Fibroblast of skin of right quadriceps (primary cell): ENCODE measurements at regions not wholly inside any gene's neighbourhood (a gene's known extent, or its start where the extent isn't known, plus 50 kb on each side); places are given as distances from the start of the nearest gene placed in this dataset.

Experiments
- DNase-seq: peaks from one replicate; pipeline ENCODE4 v3.0.0-alpha.2; 2013

DNA sequence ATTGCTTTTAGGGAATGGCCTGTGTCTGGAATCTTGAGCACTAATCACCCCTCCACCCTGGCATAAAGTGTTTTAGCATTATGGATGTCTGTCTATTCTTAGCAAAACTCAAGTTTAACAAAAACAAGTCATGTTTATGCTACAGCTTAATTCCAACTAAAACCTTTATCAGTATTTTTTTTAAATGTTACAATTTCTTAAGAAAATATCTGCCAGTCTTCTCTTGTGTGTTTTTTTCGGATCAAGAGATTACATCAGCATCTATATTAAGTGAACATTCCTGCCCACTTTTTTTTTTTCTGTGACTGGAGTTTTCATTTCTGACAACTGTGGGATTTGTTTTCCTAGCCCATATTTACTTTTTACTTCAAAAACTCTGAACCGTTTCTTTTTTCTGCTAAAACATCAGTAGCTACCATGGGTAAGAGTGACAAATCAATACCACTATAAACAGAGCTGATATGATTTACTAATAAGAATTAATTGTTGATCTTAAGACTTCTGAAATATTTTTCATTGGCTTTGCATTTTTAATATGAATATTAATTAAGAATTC, 94.3 kb downstream of the EDN1 start:
- DNase-seq = no peak

DNA sequence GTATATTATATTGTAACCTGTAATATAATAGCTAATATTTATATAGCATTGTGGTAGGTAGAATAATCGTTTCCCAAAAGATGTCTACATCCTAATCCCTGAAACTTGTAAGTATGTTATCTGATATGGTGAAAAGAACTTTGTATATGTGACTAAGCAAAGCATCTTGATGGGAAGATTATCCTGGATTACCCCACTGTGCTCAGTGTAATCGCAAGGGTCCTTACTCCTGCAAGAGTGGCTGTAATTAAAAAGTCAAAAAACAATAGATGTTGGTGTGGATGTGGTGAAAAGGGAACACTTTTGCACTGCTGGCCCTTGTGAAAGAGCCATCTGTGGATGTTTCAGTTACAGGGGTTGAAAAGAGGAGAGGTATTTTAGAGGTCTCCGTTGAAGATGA, 95.2 kb downstream of the EDN1 start:
- DNase-seq = no peak

DNA sequence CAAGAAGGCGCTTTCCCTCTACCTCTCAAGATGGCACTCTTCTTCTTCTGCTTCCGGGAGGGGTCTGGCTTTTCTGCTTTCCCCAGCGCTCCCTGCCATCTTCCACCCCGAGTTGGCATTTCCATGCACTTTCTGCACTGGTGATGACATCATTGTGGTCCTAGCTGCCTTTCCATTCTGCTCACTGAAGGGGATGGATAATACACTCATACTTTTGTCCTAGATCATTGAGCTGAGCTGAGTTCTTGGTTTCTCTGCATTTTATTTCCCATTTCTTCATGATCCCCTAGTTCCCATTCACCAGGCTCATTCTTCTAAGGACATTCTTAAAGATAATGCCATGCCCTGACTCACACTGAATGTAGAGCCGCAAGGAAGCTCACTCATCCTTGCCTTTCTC, 96.7 kb downstream of the EDN1 start:
- DNase-seq = no peak

DNA sequence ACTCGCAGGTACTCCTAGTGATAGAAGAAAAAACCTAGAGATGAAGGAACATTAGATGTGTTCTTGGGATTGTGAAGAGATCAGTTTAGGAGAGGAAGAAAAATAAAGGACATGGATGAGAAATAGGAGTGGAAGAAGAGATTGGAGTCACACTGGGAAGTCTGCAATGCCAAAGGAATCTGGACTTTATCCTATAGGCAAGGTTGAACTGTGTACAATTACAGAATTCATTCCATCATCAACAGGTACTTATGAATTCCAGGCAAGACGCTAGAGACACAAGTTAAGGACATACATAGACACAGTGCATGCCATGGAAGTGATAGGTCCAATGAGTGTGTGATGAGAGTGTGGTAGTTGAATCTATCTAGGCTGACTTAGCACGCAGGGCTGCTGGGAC, 101.3 kb downstream of the EDN1 start:
- no peak for DNase-seq

DNA sequence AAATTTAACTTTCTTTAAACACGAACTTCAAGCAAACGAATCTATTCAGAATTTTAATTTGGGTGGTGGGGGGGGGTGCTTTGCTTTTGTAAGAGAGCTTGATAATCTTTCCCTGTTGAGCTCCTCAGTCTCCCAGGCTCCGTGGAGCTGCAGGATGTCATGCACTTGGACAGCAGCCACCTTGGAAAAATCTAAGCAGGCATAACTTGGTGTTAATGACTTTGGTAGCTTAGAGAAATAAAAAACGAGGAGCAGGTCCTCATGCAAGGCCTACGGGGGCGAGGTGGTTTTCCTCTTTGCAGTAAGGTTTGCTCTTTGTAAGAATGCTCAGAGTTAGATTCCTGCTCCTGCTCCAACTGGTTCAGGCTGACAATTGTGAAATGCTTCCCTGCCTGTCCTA, 102.3 kb downstream of the EDN1 start:
- DNase-seq = peak; percentile 30

DNA sequence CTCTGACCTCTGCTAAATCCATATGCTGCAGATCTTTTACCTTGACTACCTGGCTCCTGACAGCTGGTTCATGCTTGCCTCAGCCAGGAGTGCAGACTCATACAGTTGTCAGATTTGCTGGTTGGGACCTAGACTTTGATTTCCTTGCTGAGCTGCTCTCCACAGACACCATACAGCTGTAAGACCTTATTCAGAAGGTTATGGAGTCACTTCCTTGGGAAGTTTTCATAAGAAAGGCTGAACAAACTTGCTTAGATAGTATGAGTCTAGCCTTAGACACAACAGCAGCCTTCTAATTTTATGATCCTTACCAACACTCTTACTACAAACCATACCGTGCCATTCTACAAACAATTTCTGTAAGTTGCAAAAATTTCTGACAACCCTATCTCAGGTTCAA, 102.9 kb downstream of the EDN1 start:
- DNase-seq = no peak

DNA sequence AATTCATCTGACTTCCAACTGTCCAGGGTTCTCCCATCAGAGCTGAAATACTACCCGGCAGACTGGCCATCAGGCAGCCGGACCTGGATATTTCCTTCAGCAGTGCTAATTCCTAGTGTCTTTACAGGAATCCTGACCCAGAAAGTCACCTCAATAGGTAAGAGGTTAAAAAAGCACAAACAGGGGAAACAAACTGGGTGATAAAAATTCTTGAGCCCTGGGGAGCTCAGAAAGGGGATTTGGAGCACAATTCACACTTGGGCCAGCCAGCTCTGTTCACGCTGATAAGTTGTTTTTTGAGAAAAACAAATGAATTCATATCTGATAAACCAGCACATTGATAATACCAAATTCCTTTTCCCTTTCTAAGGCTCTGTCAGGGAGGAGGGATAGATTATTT, 104.0 kb downstream of the EDN1 start:
- no peak for DNase-seq

DNA sequence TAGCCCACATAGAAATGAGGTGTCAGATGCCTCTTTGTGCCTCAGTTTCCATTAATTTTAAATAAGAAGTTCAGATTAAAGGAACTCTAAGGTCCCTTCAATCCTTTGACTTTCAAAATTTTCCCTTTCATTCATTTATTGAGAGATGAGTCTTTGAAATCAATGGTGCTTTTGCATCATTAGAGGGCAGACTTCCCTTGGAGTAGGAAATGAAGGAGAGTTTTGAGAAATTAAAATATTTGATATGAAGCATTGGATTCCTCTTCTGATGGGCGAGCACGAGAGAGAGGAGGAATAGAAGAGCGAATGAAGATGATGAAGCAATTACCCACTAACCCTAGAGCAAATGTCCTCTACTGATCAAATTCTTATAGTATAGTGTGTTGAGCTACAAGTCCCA, 105.7 kb downstream of the EDN1 start:
- no peak for DNase-seq

DNA sequence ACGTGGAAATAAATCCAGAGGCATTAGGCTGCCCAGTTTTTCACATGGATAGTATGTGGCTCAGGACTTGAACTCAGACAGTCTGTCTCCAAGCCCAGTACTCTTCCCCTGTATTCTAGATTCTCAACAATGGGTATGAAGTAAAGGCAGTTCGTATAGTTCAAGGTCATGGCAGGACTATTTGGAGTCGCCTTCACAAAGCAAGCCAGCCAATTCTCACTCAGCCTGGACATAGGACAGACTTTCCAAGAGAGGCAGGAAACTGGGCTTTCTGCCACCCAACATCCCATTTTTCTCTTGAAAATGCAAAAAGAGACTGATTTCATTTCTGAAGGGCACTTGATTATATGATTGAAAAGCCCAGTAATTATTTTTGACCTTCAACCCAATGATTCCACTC, 111.0 kb downstream of the EDN1 start:
- DNase-seq = no peak

DNA sequence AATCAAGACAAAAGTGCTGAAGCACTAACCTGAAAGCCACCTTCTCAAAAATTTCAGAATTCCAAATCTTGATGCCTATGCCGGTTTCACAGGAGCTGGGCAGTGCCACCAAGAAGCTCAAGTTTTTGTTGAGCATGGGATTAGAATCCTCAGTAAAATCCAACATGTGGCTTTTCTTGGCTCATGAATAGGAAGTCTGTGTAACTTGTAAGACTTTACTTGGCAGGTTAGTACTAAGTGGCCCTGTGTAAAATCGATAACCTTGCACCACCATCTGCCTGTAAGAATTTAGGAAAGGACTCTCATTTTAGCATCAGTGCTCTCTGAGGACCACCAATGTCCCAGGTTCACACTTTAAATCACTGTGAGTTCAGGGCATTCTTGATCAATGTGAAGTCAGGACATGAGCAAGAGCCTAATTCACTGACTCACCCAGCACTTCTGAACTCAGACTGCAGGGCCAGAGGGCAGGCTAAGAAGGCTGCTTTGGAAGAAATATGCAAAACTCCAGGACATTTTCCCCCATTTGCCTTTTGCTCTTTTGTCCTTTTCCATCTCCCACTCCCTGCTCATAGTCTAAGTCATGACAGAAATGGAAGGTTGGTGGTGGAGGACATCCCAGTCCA, 113.2 kb downstream of the EDN1 start:
- DNase-seq = peak; percentile 65

DNA sequence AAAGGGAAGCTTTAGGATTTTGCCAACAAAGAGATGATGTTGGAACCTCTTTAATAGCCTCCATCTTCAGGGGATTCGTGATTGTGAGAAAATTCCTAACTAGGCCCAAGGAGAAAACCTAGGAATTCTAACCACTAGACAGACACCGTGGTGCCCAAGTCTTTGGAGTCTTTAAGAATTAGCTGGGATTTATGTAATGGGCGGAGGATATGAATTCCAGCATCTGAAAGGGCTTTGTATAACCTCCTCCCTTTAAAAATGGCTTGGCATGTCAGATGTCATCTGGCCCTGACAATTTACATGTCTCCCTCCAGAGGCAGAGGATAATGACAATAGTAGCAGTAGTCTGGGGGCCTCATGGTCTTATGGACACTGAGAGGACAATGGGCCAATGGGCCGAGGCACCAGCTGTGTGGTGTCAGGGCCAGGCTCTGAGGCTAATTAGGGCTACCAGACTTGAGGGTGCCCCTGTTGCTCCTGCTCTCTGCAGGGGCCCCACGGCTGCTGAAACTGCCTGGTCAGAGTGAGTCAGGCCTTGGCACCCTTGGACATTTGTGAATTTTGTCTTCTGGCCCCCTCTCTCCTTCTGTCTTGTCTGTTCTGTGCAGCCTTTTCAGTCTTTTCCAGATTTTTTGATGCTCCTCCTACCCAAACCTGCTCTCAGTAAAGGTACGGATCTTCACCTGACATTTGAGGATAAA, 113.9 kb downstream of the EDN1 start:
- peak; percentile 31 for DNase-seq

DNA sequence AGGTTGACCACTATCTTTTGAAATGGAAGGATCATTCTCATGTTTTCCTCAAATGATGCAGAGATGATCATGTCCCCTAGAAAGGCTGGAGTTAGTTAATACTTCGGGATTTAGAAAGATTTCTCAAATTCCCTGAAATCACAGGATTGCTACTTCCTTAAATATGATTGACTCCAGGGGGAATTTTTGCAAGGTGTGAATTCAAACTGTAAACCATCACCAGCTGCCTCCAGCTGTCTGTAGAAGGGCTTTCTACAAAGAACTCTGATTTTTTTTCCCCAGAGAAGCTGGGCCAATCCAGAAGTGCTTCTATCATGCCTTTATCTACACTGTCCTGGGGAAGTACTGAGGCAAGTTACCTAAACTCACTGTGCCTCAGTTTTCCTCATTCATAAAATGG, 114.5 kb downstream of the EDN1 start:
- DNase-seq = peak; percentile 10

DNA sequence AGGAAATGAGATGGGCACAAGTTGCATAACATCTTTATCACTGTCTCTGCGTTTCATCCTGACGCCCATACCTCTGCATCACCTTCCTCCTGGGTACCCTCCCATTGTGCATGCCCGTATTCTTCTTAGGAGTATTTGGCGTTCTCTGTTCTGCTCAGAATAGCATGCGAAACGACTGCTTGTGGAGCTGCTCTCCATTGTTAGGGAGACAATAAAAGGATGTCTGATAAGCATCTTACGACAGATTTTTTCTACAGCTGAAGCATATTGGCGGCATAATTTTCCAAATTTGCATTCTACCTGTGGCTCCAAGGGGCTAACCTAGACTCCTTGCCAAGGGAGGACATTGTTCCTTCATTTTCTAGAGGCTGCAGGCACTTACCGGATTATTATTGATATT, 118.6 kb downstream of the EDN1 start:
- no peak for DNase-seq

DNA sequence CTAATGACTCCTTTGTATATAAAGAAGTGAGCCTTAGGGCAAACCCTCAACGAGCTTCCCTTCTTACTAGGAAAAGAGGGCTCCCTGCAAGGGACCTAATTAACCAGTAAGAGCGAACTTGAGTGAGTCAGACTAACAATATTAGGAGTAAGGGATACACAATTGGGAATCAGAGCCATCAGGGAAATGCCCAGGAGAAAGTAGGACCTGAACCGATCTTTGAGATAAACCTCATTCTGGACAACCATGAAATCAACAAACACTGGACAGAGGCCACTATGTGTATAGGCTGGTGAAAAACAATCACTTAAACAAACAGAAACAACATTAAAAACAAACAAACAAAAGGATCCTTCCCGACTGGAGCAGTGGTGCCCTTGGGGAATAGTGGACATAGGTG, 120.8 kb downstream of the EDN1 start:
- DNase-seq = no peak

DNA sequence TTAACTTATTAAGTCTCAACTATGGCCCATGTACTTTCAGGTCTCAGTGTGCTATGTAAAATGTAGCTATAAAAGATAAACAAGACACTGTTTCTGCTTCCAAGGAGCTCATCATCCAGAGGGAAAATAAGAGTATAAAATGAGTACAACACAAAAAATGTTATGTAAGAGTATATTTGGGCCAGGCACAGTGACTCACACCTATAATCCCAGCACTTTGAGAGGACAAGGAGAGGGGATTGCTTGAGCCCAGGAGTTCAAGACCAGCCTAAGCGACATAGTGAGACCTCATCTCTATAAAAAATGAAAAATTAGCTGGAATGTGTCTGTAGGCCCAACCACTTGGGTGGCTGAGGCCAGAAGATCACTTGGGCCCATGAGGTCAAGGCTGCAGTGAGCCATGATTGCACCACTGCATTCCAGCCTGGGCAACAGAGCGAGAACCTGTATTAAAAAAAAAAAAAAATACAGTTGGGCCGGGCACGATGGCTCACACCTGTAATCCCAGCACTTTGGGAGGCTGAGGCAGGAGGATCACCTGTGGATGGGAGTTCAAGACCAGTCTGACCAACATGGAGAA, 124.0 kb downstream of the EDN1 start:
- DNase-seq = peak; percentile 10

DNA sequence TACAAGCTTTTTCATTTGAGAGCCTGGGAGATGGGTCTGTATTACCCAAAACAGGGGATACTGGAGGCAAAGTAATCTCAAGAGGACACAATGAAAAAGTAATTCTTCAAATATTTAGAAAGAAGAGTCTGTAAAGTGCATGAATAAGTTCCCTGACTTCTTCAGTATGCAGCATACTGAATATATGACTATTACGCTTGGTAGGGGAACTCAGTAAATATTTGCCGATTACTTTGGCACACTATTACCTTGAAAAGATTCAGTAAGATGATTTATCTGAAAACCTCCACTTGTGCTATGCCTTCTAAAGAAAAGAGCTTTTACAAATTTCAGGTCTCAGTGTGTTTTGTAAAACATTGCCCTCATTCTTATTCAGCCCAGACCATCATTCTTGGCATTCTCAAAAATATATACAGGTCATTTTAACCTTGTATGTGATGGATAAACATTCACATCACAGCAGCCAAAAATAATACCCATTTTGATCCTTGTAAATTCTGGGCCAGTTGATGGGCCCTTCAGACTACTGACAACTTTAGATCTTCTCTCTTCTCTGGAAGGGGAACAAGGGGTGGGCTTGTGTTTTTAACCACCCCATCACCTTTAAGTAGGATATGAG, 125.9 kb downstream of the EDN1 start:
- DNase-seq = no peak

DNA sequence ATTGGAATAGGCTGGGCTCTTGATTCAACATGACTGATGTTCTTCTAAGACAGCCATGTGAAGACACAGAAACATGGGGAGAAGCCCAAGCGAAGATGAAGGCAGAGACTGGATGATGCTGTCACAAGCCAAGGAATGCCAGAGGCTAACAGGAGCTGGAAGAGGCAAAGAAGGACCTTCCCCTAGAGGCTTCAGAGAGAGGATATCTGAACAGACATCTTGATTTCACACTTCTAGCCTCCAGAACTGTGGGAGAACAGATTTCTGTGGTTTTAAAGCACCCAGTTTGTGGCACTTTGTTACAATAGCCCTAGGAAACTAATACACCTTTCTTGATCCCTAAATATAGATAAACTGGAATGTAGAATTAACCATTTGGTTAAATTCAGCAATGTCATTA, 127.0 kb downstream of the EDN1 start:
- DNase-seq = no peak

DNA sequence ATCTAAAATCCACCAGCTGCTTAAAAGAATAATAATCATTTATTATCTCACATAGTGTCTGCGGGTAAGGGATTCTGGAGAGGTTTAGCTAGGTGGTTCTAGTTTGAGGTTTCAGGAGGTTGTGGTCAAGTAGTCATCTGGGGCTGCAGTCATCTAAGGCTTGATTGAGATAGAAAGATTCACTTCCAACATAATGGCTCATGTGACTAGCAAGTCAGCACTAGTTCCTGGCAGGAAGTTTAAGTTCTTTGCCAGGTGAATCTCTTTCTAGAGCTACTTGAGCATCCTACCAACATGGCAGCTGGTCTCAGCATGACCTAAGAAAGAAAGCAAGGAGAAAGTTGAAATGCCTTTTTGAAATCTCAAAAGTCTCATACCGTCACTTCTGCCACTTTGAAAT, 128.8 kb downstream of the EDN1 start:
- no peak for DNase-seq

DNA sequence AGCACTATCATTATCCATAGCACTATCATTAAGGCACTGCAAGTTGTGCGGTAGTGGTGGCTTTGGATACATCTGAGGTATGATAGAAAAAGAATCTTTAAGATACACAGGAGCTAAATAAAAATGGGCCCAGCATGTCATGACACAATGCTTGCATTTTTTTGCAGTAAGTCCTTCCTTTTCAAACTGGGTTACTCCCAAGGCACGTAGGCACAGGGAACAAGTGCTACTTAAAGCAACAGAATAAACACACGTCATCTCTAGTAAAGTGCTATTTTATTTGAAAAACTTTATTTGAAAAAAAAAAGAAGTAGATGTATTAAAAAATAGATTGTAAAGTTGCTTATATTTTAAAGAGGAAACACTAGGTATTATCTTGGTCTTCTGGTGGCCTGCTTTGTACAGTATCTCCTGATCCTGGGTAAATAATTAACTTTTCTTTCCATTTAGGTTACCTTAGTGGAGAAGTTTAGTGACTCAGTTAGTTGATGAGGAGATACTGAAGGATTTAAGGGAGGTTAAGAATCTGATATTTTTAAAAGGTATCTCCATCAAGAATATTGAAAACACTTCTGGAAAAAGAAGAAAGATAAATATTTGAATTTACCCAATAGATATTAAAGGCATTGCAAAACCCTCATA, 129.6 kb downstream of the EDN1 start:
- no peak for DNase-seq

DNA sequence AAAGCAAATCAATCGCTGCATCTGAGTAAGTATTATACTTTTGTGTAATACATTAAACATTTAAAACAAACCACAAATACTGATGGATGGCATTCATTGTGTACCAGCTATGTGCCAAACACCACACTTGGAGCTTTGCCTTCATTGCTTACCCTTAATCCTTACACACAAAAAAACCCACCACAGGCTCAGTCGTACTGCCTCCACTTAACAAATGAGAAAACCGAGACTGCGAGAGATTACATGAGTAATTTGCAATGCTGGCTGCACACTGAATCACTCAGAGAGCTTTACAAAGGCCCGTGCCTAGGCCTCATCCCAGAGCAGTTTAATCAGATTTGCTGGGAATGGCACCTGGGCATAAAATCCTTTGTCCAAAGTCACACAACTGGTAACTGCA, 130.5 kb downstream of the EDN1 start:
- peak; percentile 42 for DNase-seq

DNA sequence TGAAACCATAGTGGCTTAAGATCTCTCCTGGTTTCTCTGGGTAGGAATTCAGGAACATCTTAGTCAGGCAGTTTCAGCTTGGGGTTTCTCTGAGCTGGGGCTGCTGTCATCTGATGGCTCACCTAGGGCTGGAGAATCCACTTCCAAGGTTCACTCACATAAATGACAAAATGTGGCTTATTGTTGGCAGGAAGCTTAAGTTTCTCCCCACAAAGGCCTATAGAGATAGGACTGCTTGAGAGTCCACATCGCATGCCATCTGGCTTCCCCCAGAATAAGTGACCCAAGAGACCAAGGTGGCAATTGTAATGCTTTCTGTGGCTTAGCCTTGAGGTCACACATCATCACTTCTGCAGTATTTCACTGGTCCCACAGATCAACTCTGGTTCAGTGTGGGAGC, 131.4 kb downstream of the EDN1 start:
- DNase-seq = no peak

DNA sequence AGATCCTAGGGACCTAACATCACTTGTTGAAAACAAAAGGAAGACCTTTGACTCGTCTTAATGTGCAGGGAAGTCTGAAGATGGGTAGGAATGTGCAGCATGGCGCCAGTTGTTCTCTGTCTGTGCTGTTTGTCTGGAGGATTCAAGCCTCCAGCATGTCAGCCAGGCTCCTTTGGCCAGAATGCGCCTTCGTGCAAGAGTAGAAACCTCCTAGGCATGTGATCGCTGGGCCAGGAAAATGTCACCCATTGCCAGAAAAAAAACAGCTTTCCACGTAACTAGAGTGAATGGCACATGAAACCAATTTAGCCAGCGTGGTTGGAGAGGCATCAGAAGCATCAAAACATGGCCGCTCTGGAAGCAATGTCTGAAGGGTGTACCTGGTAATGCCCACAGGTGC, 132.7 kb downstream of the EDN1 start:
- no peak for DNase-seq

DNA sequence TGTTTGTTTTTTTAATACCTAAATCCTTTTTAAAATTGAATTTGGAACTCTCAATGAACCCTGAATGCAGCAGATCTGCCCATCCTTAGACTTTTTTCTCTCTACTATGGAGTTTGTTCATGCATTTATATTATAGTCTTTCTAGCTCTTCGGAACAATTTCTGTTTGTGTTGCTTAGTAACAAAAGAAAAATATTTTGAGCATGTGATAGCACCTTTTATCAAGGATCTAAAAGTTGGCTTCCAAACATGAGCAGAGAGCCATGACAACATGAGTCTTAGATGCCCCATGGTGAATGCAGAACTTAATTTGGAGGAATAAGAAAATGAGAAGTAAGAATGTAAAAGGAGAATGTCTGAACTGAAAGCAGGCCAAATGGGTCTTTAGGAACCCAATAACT, 133.7 kb downstream of the EDN1 start:
- no peak for DNase-seq

DNA sequence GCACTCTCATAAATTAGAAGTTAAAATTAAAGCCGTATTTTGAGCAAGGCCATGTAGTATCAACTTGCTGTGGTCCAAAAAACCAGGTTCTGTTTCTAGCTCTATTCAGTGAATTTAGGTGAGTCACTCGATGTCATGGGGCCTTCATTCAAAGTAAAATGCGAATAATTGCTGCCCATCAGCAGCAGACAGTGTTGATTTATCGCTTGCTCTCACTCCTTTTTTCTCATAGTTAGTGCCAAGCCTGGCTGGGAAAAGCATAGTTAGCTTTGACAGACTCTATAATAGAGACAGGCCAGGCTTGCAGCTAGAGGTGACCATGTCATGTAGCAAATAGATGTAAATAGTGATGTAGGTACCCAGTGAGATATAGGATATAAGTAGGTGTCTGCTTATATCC, 136.0 kb downstream of the EDN1 start:
- no peak for DNase-seq
